ENCODE measurements at regions not wholly inside any gene's neighbourhood (a gene's known extent, or its start where the extent isn't known, plus 50 kb on each side); places are given as distances from the start of the nearest gene placed in this dataset.

GRCh38 chr11:112780351-112781087 is 180.7 kb upstream of the NCAM1 start:
- Histone ChIP-seq H3K27me3 (ENCODE audit: low read depth) (peaks cover 33% of the 10 kb centered on the region), H3K9me3 (replicated peaks) (no peaks in the 10 kb centered on the region), H3K4me3 (no peak overlapping the region), H3K27ac (replicated peaks) (peak overlapping the region; percentile 79), H3K36me3 (no peaks in the 10 kb centered on the region), H3K4me1 (peaks cover 73% of the 10 kb centered on the region)
- TF ChIP-seq, protein P1, sequence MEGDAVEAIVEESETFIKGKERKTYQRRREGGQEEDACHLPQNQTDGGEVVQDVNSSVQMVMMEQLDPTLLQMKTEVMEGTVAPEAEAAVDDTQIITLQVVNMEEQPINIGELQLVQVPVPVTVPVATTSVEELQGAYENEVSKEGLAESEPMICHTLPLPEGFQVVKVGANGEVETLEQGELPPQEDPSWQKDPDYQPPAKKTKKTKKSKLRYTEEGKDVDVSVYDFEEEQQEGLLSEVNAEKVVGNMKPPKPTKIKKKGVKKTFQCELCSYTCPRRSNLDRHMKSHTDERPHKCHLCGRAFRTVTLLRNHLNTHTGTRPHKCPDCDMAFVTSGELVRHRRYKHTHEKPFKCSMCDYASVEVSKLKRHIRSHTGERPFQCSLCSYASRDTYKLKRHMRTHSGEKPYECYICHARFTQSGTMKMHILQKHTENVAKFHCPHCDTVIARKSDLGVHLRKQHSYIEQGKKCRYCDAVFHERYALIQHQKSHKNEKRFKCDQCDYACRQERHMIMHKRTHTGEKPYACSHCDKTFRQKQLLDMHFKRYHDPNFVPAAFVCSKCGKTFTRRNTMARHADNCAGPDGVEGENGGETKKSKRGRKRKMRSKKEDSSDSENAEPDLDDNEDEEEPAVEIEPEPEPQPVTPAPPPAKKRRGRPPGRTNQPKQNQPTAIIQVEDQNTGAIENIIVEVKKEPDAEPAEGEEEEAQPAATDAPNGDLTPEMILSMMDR (IDR thresholded peaks at IDR 0.05; ENCODE audit: borderline replicate concordance) = peak; percentile 23
- DNase-seq = peak; percentile 65
- intact Hi-C loops (cut with micrococcal nuclease) = no loop called here

- H3K4me3 ChIP-seq = peak overlapping the region; percentile 54
- peak overlapping the region; percentile 77 for H3K27ac ChIP-seq (replicated peaks)
- H3K27me3 ChIP-seq (ENCODE audit: low read depth) = peaks cover 20% of the 10 kb centered on the region
- TF ChIP-seq, protein P1 (IDR thresholded peaks at IDR 0.05; ENCODE audit: borderline replicate concordance) = no peak
- DNase-seq = no peak
- peaks cover 60% of the 10 kb centered on the region for H3K4me1 ChIP-seq
- H3K9me3 ChIP-seq (replicated peaks) = no peaks in the 10 kb centered on the region
- no peaks in the 10 kb centered on the region for H3K36me3 ChIP-seq
- intact Hi-C loops (cut with micrococcal nuclease) = no loop called here
These were observed 177.3 kb upstream of the NCAM1 start for GRCh38 chr11:112783945-112784322.

DNA sequence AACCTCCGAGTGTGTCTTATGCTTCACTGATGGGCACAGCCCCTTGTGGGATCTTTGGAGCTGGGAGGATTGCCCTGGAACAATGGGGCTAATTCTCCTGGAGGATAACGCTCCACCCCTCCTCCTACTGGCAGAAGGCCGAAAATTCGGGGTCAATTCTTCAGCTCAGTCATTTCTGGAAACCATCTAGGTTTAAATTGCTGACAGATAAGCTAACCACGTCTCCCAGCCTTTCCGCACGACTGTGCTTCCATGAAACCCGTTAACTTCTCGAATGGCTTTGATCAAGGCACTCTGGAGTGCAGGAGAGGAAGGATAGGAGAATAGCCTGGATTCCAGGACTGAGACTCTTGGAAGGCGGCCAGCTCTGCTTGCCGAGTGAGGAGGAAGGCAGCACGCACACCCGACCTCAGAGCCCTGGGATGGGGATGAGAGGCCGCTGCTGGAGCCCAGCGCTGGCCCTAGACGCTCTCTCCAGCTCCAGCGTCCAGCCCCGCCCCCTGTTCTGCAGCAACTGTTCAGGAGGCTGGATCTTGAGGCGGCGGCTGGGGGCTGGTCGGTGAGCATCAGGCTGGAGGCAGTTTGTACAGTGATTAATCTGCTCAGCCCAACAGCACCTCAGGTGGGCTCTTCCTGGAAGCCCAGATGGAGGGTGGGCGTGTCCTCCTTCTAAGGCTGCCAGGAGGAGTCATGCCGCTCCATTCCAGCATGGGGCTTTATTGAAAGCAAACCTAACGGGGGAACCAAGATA is 176.7 kb upstream of the NCAM1 start:
- intact Hi-C loops (cut with micrococcal nuclease) = no loop called here
- Histone ChIP-seq H3K27me3 (ENCODE audit: low read depth) (peaks cover 20% of the 10 kb centered on the region), H3K4me1 (peaks cover 56% of the 10 kb centered on the region), H3K9me3 (replicated peaks) (no peaks in the 10 kb centered on the region), H3K36me3 (no peaks in the 10 kb centered on the region), H3K4me3 (peak overlapping the region; percentile 54), H3K27ac (replicated peaks) (peak overlapping the region; percentile 77)
- peak; percentile 79 for DNase-seq
- TF ChIP-seq, protein P1 (IDR thresholded peaks at IDR 0.05; ENCODE audit: borderline replicate concordance) = no peak

- peak overlapping the region; percentile 54 for H3K4me3 ChIP-seq
- no peak for DNase-seq
- intact Hi-C loops (cut with micrococcal nuclease) = no loop called here
These were observed 176.1 kb upstream of the NCAM1 start for GRCh38 chr11:112785149-112785548.

GRCh38 chr11:112785719-112786118 is 175.5 kb upstream of the NCAM1 start:
- intact Hi-C loops (cut with micrococcal nuclease) = no loop called here

More at GRCh38 chr11:112785149-112785548, 176.1 kb upstream of the NCAM1 start:
- TF ChIP-seq, protein P1 (IDR thresholded peaks at IDR 0.05; ENCODE audit: borderline replicate concordance) = no peak
- Histone ChIP-seq H3K4me1 (peaks cover 49% of the 10 kb centered on the region), H3K9me3 (replicated peaks) (no peaks in the 10 kb centered on the region), H3K27me3 (ENCODE audit: low read depth) (peaks cover 16% of the 10 kb centered on the region), H3K36me3 (no peaks in the 10 kb centered on the region), H3K27ac (replicated peaks) (peak overlapping the region; percentile 77)

More at GRCh38 chr11:112785719-112786118, 175.5 kb upstream of the NCAM1 start:
- peaks cover 11% of the 10 kb centered on the region for H3K27me3 ChIP-seq (ENCODE audit: low read depth)
- DNase-seq = no peak
- H3K9me3 ChIP-seq (replicated peaks) = no peaks in the 10 kb centered on the region
- H3K4me1 ChIP-seq = peaks cover 44% of the 10 kb centered on the region
- peak overlapping the region; percentile 77 for H3K27ac ChIP-seq (replicated peaks)
- H3K36me3 ChIP-seq = no peaks in the 10 kb centered on the region
- TF ChIP-seq, protein P1 (IDR thresholded peaks at IDR 0.05; ENCODE audit: borderline replicate concordance) = no peak
- no peak overlapping the region for H3K4me3 ChIP-seq
